Superior temporal gyrus (tissue), 1 donor: ENCODE measurements at regions not wholly inside any gene's neighbourhood (a gene's known extent, or its start where the extent isn't known, plus 50 kb on each side); places are given as distances from the start of the nearest gene placed in this dataset.
"Not testable (repeated sequence)": the region's sequence is repeated elsewhere in the genome, so short reads cannot be mapped to it uniquely, and the experiment has no call there.

ENCODE experiments used
- DNase-seq: peaks from one replicate; pipeline ENCODE4 v3.0.0-alpha.2; 2016; ENCODE audit errors: extremely low spot score

GRCh38 chr2:22350621-22351020 lies 1034.4 kb upstream of the KLHL29 start:
- DNase-seq, result no peak

GRCh38 chr2:22355816-22356433 lies 1029.1 kb upstream of the KLHL29 start:
- peak; percentile 87 for DNase-seq

GRCh38 chr2:22359071-22359672 lies 1025.8 kb upstream of the KLHL29 start:
- DNase-seq, result no peak

GRCh38 chr2:22360735-22361374 lies 1024.1 kb upstream of the KLHL29 start:
- DNase-seq, result no peak

GRCh38 chr2:22361571-22361970 lies 1023.4 kb upstream of the KLHL29 start:
- DNase-seq, result no peak

GRCh38 chr2:22375096-22375495 lies 1009.9 kb upstream of the KLHL29 start:
- no peak for DNase-seq

GRCh38 chr2:22377268-22377667 lies 1007.7 kb upstream of the KLHL29 start:
- DNase-seq, result no peak

GRCh38 chr2:22382479-22383169 lies 1002.4 kb upstream of the KLHL29 start:
- DNase-seq, result no peak

GRCh38 chr2:22397847-22398246 lies 987.1 kb upstream of the KLHL29 start:
- DNase-seq, result no peak

GRCh38 chr2:22403748-22404147 lies 981.2 kb upstream of the KLHL29 start:
- no peak for DNase-seq

- no peak for DNase-seq
Observed at GRCh38 chr2:22406625-22407024, 978.4 kb upstream of the KLHL29 start.

- DNase-seq, result no peak
Observed at GRCh38 chr2:22420076-22420475, 964.9 kb upstream of the KLHL29 start.

- no peak for DNase-seq
Observed at GRCh38 chr2:22442051-22442450, 942.9 kb upstream of the KLHL29 start.

- no peak for DNase-seq
Observed at GRCh38 chr2:22444281-22444680, 940.7 kb upstream of the KLHL29 start.

- DNase-seq, result peak; percentile 74
Observed at GRCh38 chr2:22449696-22450095, 935.3 kb upstream of the KLHL29 start.

GRCh38 chr2:22450831-22451230 lies 934.1 kb upstream of the KLHL29 start:
- DNase-seq, result peak; percentile 80

GRCh38 chr2:22454826-22455485 lies 930.0 kb upstream of the KLHL29 start:
- DNase-seq, result no peak

- DNase-seq, result no peak
Observed at GRCh38 chr2:22458440-22458839, 926.5 kb upstream of the KLHL29 start.

- not testable (repeated sequence) for DNase-seq
Observed at GRCh38 chr2:22475103-22475502, 909.9 kb upstream of the KLHL29 start.

GRCh38 chr2:22478329-22478728 lies 906.6 kb upstream of the KLHL29 start:
- DNase-seq, result no peak

- DNase-seq, result no peak
Observed at GRCh38 chr2:22481486-22482259, 903.3 kb upstream of the KLHL29 start.
